ENCODE measurements at regions not wholly inside any gene's neighbourhood (a gene's known extent, or its start where the extent isn't known, plus 50 kb on each side); places are given as distances from the start of the nearest gene placed in this dataset.

GRCh38 chr3:139764069-139764905 lies 86.5 kb upstream of the NMNAT3 start:
- H3K4me3 ChIP-seq (ENCODE audit: low read depth, low read length) = no peak overlapping the region
- H3K36me3 ChIP-seq (ENCODE audit: control insufficient read depth in 2 of 2, insufficient read depth in 1 of 2, low read length in 2 of 2) = no peaks in the 10 kb centered on the region
- CTCF ChIA-PET = interaction anchor here (0.7 kb wide), 1 partner anchor 17 kb away, joined by 3 read pairs; no protein-coding TSS in a partner anchor
- TF ChIP-seq ZNF529 (tag by site-specific recombination; IDR thresholded peaks at IDR 0.05; ENCODE audit: insufficient replicate concordance) (no peak), PRDM4 (tag by site-specific recombination; IDR thresholded peaks at IDR 0.05) (no peak), ATF2 (tag by site-specific recombination; IDR thresholded peaks at IDR 0.05; ENCODE audit: low read depth) (no peak), PRDM10 (tag by site-specific recombination; IDR thresholded peaks at IDR 0.05) (no peak), ZNF645 (tag by site-specific recombination; IDR thresholded peaks at IDR 0.05) (no peak), ZNF398 (tag by site-specific recombination; IDR thresholded peaks at IDR 0.05) (no peak), ZNF768 (tag by site-specific recombination; IDR thresholded peaks at IDR 0.05) (no peak), ZNF621 (tag by site-specific recombination; IDR thresholded peaks at IDR 0.05) (no peak), KLF7 (tag by site-specific recombination; IDR thresholded peaks at IDR 0.05; ENCODE audit: borderline replicate concordance) (no peak)
- POLR2A ChIA-PET = no interaction called here
- no peaks in the 10 kb centered on the region for H3K4me1 ChIP-seq (ENCODE audit: control insufficient read depth, insufficient read depth, low read length)
- H3K27ac ChIP-seq (ENCODE audit: extremely low read depth, low read depth, low read length) = no peak overlapping the region
- no peaks in the 10 kb centered on the region for H3K9me3 ChIP-seq (ENCODE audit: control insufficient read depth, insufficient read depth, low read depth, low read length)

- H3K4me1 ChIP-seq (ENCODE audit: control insufficient read depth, insufficient read depth, low read length) = no peaks in the 10 kb centered on the region
- no peak overlapping the region for H3K27ac ChIP-seq (ENCODE audit: extremely low read depth, low read depth, low read length)
- TF ChIP-seq BCL6B (tag by site-specific recombination; IDR thresholded peaks at IDR 0.05) (no peak), REST (tag by site-specific recombination; IDR thresholded peaks at IDR 0.05) (no peak), ZFP41 (tag by site-specific recombination; IDR thresholded peaks at IDR 0.05; ENCODE audit: borderline replicate concordance) (no peak), SETDB1 (IDR thresholded peaks at IDR 0.05; ENCODE audit: insufficient read length, low read length) (no peak), ZNF837 (tag by site-specific recombination; IDR thresholded peaks at IDR 0.05) (no peak), ZNF548 (tag by site-specific recombination; IDR thresholded peaks at IDR 0.05) (no peak)
- H3K4me3 ChIP-seq (ENCODE audit: low read depth, low read length) = no peak overlapping the region
- H3K9me3 ChIP-seq (ENCODE audit: control insufficient read depth, insufficient read depth, low read depth, low read length) = no peaks in the 10 kb centered on the region
- POLR2A ChIA-PET = no interaction called here
- CTCF ChIA-PET = no interaction called here
- no peaks in the 10 kb centered on the region for H3K36me3 ChIP-seq (ENCODE audit: control insufficient read depth in 2 of 2, insufficient read depth in 1 of 2, low read length in 2 of 2)
Measured at GRCh38 chr3:139762302-139762701, 84.5 kb upstream of the NMNAT3 start.

All from HEK293 (cell line).